Suprapubic skin (tissue), 4 donors: ENCODE measurements at regions not wholly inside any gene's neighbourhood (a gene's known extent, or its start where the extent isn't known, plus 50 kb on each side); places are given as distances from the start of the nearest gene placed in this dataset.

Source experiments
- DNase-seq, 2 donors: peaks; one replicate each; pipeline ENCODE4 v3.0.0-alpha.2; 2019; ENCODE audit warnings: low spot score in 2 of 2
- H3K27ac ChIP-seq: fragments of 200-600 bp; sonication (generic); one replicate; pipeline ENCODE4 v1.5.1; 2019
- H3K27me3 ChIP-seq: fragments of 200-600 bp; sonication (generic); one replicate; pipeline ENCODE4 v1.5.1; 2019
- H3K36me3 ChIP-seq: fragments of 200-600 bp; sonication (generic); one replicate; pipeline ENCODE4 v1.5.1; 2019
- H3K4me1 ChIP-seq: fragments of 200-600 bp; sonication (generic); one replicate; pipeline ENCODE4 v1.5.1; 2019
- H3K4me3 ChIP-seq: fragments of 200-600 bp; sonication (generic); one replicate; pipeline ENCODE4 v1.5.1; 2019; ENCODE audit warnings: mild to moderate bottlenecking
- H3K9me3 ChIP-seq: fragments of 200-600 bp; sonication (generic); one replicate; pipeline ENCODE4 v1.5.1; 2019
- CTCF ChIP-seq, 2 donors: fragments of 200-600 bp in 1 of 2; fragments of 450-650 bp in 1 of 2; sonication (generic) in 1 of 2; IDR thresholded peaks; one replicate each; pipeline ENCODE4 v1.5.1; 2016 to 2019; ENCODE audit warnings: antibody characterized with exemption in 2 of 2, mild to moderate bottlenecking in 1 of 2, moderate library complexity in 1 of 2
- EP300 ChIP-seq: sonication (generic); formaldehyde crosslinking; IDR thresholded peaks from one replicate; pipeline ENCODE4 v1.6.1; 2017; ENCODE audit warnings: antibody characterized with exemption
- POLR2A ChIP-seq, 2 donors: fragments of 450-650 bp; IDR thresholded peaks; one replicate each; pipeline ENCODE4 v1.6.1; 2017; ENCODE audit warnings: antibody characterized with exemption in 2 of 2, mild to moderate bottlenecking in 2 of 2, moderate library complexity in 2 of 2
- POLR2AphosphoS5 ChIP-seq, 3 donors: sonication (generic); formaldehyde crosslinking; IDR thresholded peaks; one replicate each; pipeline ENCODE4 v1.6.1; 2017; ENCODE audit warnings: antibody characterized with exemption in 3 of 3
- WGBS: methylation state at CpG from one replicate; pipeline ENCODE4 v1.1.5; 2018; 5-methylcytosine and 5-hydroxymethylcytosine counted together

- Histone ChIP-seq H3K4me3 (no peak overlapping the region), H3K4me1 (no peaks in the 10 kb centered on the region), H3K9me3 (no peaks in the 10 kb centered on the region), H3K27me3 (peaks cover 48% of the 10 kb centered on the region), H3K27ac (no peak overlapping the region), H3K36me3 (no peaks in the 10 kb centered on the region)
- DNase-seq = no peak
- TF ChIP-seq EP300 (no peak), POLR2A (IDR thresholded peaks at IDR 0.05) (no peak), POLR2AphosphoS5 (IDR thresholded peaks at IDR 0.05) (no peak), CTCF (IDR thresholded peaks at IDR 0.05) (no peak)
- 74% methylated on average over 8 of the region's 8 CpGs for WGBS
These were observed 596.1 kb downstream of the PTPRU start for GRCh38 chr1:29832471-29832870.

DNA sequence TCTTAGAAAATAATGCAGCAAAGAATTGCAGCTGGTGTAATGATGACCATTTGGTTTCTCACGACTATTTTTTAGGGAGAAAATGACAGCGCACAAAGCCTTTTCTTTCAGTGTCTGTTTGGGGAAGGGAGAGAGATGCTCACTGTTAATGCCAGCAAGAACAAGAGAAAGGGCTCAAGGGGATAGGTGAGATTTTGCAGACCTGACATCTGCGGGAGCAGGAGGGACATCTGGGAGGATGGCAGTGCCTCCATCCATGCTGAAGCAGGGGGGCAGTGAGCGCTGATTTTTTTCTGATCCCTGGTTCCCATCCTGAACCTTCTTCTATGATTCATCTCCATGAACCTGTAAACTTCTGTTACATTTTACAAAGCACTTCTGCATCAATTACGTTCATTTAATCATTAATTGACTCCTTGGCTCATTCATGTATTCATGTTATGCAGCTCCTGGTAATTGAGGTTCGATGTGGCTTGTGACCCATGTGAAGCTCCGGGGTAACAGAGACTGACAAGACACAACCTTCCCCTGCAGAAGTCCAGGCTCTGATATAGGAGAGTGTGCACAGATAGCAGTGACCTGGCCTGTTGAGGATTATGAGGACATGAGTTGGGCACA lies 595.3 kb downstream of the PTPRU start:
- Histone ChIP-seq H3K27ac (no peak overlapping the region), H3K36me3 (no peaks in the 10 kb centered on the region), H3K4me3 (no peak overlapping the region), H3K4me1 (no peaks in the 10 kb centered on the region), H3K9me3 (no peaks in the 10 kb centered on the region), H3K27me3 (peaks cover 52% of the 10 kb centered on the region)
- WGBS = 70% methylated on average over 7 of the region's 7 CpGs
- DNase-seq = no peak
- TF ChIP-seq CTCF (IDR thresholded peaks at IDR 0.05) (no peak), POLR2A (IDR thresholded peaks at IDR 0.05) (no peak), EP300 (no peak), POLR2AphosphoS5 (IDR thresholded peaks at IDR 0.05) (no peak)

GRCh38 chr1:29830916-29831315 lies 594.6 kb downstream of the PTPRU start:
- Histone ChIP-seq H3K27me3 (peaks cover 55% of the 10 kb centered on the region), H3K27ac (no peak overlapping the region), H3K4me1 (no peaks in the 10 kb centered on the region), H3K36me3 (no peaks in the 10 kb centered on the region), H3K9me3 (no peaks in the 10 kb centered on the region), H3K4me3 (no peak overlapping the region)
- DNase-seq = no peak
- TF ChIP-seq CTCF (IDR thresholded peaks at IDR 0.05) = no peak
- no peak for TF ChIP-seq EP300
- TF ChIP-seq POLR2AphosphoS5 (IDR thresholded peaks at IDR 0.05) = no peak
- TF ChIP-seq POLR2A (IDR thresholded peaks at IDR 0.05) = no peak
- 69% methylated on average over 7 of the region's 7 CpGs for WGBS

- no peak overlapping the region for H3K4me3 ChIP-seq
These were observed 594.1 kb downstream of the PTPRU start for GRCh38 chr1:29830383-29830782.

More at GRCh38 chr1:29830383-29830782, 594.1 kb downstream of the PTPRU start:
- DNase-seq = no peak
- Histone ChIP-seq H3K27me3 (peaks cover 51% of the 10 kb centered on the region), H3K4me1 (no peaks in the 10 kb centered on the region), H3K9me3 (no peaks in the 10 kb centered on the region), H3K27ac (no peak overlapping the region), H3K36me3 (no peaks in the 10 kb centered on the region)
- no peak for TF ChIP-seq POLR2AphosphoS5 (IDR thresholded peaks at IDR 0.05)
- no peak for TF ChIP-seq EP300
- no peak for TF ChIP-seq CTCF (IDR thresholded peaks at IDR 0.05)
- no peak for TF ChIP-seq POLR2A (IDR thresholded peaks at IDR 0.05)
- 59% methylated on average over 8 of the region's 8 CpGs for WGBS
